Psoas muscle (tissue), 7 donors: ENCODE measurements at regions not wholly inside any gene's neighbourhood (a gene's known extent, or its start where the extent isn't known, plus 50 kb on each side); places are given as distances from the start of the nearest gene placed in this dataset.

Experiments
- ATAC-seq, 4 donors: fragments of 200-7000 bp; cut with Tn5 transposase; one replicate each; pipeline ENCODE4 v1.9.1; 2020; ENCODE audit warnings: moderate library complexity in 3 of 4, mild to moderate bottlenecking in 2 of 4
- DNase-seq, 2 donors: peaks; one replicate each; pipeline ENCODE4 v3.0.0-alpha.2; 2020
- H3K27ac ChIP-seq: fragments of 200-600 bp; one replicate; pipeline ENCODE4 v1.8.0; 2022
- H3K27me3 ChIP-seq, 3 donors: fragments of 200-600 bp in 1 of 3; one replicate each; pipeline versions ENCODE4 v1.6.1 to v1.8.0; 2013 to 2022; ENCODE audit warnings: low read length in 2 of 3, mild to moderate bottlenecking in 2 of 3, moderate library complexity in 1 of 3; ENCODE audit not compliant: insufficient read depth in 3 of 3
- H3K36me3 ChIP-seq, 2 donors: fragments of 200-600 bp in 1 of 2; one replicate each; pipeline versions ENCODE4 v1.6.1 to v1.8.0; 2013 to 2022; ENCODE audit warnings: low read depth in 1 of 2, mild to moderate bottlenecking in 1 of 2, moderate library complexity in 1 of 2; ENCODE audit not compliant: insufficient read depth in 1 of 2
- H3K4me1 ChIP-seq: fragments of 200-600 bp; one replicate; pipeline ENCODE4 v1.8.0; 2022
- H3K4me3 ChIP-seq: fragments of 200-600 bp; one replicate; pipeline ENCODE4 v1.8.0; 2022; ENCODE audit warnings: mild to moderate bottlenecking
- H3K9me3 ChIP-seq: fragments of 200-600 bp; one replicate; pipeline ENCODE4 v1.8.0; 2022
- WGBS, 3 donors: extraction: QIAGEN DNeasy Blood & Tissue Kit; methylation state at CpG; one replicate each; pipeline versions ENCODE4 v1.1.6 to v1.1.7; 2013; 5-methylcytosine and 5-hydroxymethylcytosine counted together
- intact Hi-C, 2 donors: fragments of 100-400 bp; cut with DNase I; formaldehyde crosslinking; loops; one replicate each; pipeline versions ENCODE4 v1.11.0 to v1.14.2; 2022
- TF ChIP-seq, protein P1 (sequence below): fragments of 200-600 bp; IDR thresholded peaks from one replicate; pipeline ENCODE4 v1.8.0; 2022; ENCODE audit warnings: antibody characterized with exemption
- donor health status: healthy with polysubstance abuse.
- donor health status: DM: no; HTN: no; CAD: no; lungs with moderate emphysema.
- donor health status: Bipolar disorder and iron deficiency.
- donor health status: healthy.
- donor health status: DM: yes; HTN: yes; CAD: no.
- donor health status: DM: no; HTN: no; CAD: no.
- donor health status: DM: yes; HTN: yes; CAD: no.

DNA sequence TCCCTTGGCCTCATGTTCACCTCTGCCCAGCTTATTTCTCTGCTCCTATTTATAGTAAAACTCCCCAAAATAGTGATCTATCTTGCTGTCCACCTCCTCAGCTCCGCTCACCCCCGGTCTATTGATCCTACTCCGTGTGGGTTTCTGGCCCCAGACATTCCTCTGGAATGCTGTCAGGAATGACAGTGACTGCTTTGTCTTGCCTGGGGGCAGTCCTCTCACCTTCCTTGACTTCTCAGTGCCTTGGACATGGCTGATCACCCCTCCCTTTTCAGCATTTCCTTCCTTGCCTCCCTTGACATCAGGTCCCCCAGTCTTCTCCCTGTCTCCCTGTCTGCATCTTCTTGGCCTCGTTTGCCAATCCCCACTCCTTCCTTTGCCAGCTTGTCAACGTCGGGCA is 108.1 kb upstream of the BACE2 start:
- intact Hi-C loops: no loop called here
- ATAC-seq: no peak
- H3K27ac ChIP-seq: no peak overlapping the region
- H3K4me1 ChIP-seq: no peaks in the 10 kb centered on the region
- TF ChIP-seq, protein P1, sequence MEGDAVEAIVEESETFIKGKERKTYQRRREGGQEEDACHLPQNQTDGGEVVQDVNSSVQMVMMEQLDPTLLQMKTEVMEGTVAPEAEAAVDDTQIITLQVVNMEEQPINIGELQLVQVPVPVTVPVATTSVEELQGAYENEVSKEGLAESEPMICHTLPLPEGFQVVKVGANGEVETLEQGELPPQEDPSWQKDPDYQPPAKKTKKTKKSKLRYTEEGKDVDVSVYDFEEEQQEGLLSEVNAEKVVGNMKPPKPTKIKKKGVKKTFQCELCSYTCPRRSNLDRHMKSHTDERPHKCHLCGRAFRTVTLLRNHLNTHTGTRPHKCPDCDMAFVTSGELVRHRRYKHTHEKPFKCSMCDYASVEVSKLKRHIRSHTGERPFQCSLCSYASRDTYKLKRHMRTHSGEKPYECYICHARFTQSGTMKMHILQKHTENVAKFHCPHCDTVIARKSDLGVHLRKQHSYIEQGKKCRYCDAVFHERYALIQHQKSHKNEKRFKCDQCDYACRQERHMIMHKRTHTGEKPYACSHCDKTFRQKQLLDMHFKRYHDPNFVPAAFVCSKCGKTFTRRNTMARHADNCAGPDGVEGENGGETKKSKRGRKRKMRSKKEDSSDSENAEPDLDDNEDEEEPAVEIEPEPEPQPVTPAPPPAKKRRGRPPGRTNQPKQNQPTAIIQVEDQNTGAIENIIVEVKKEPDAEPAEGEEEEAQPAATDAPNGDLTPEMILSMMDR: no peak
- H3K27me3 ChIP-seq: peaks cover 0 to 3% (median 0%) of the 10 kb centered on the region in 3 donors
- WGBS, 3 donors: 77 to 80% (median 79%) methylated on average over 6 of the region's 6 CpGs
- DNase-seq: no peak
- no peaks in the 10 kb centered on the region for H3K36me3 ChIP-seq
- no peak overlapping the region for H3K4me3 ChIP-seq
- H3K9me3 ChIP-seq: no peaks in the 10 kb centered on the region

DNA sequence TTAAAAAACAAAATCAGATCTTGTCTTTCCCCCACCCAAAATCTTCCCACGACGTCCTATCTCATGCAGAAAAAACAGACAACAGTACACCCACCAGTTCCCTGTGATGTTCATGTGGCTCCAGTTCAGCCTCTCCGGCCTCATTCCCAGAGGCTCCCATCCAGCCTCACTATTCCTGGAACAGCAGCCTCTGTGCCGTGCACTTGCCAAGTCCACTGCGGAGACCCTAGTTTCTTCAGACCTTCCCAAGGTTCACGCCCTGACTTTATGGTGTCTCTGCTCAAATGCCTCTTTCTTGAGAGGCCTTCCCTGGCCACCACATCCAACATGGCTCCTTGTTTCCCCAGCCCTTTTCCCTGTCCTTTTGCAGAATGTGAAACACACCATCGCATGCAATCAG is 106.3 kb upstream of the BACE2 start:
- Histone ChIP-seq H3K4me3 (no peak overlapping the region), H3K9me3 (no peaks in the 10 kb centered on the region), H3K36me3 (no peaks in the 10 kb centered on the region), H3K4me1 (no peaks in the 10 kb centered on the region), H3K27me3 (peaks cover 0 to 3% (median 0%) of the 10 kb centered on the region in 3 donors), H3K27ac (no peak overlapping the region)
- DNase-seq (no peak), ATAC-seq (no peak)
- intact Hi-C loops: no loop called here
- 83 to 92% (median 84%) methylated on average over 7 of the region's 7 CpGs for WGBS, 3 donors
- TF ChIP-seq, protein P1: no peak

DNA sequence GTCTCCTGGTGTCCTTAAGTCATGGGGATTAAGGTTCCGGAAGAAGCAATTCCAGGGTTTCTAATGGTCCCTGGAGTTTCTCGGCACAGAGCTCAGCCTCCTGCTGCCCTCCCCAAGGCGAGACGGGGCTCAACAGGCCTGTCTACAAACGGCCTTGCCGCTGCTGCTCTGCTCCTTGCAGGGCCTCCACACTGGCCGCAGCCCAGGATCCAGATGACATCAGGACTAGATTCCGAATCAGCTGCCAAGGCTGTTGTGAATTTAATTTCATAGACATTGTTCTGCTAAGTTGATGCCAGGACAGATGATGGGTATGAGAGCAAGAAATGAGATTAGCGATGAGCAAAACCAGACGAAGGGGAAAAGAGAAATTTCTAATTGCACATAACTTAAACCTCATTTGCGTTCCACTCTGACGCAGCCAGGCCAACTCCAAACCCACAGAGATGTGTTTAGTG is 103.6 kb upstream of the BACE2 start:
- DNase-seq (peak in 1 of 2 donors; percentile 35), ATAC-seq (no peak)
- Histone ChIP-seq H3K4me1 (no peaks in the 10 kb centered on the region), H3K9me3 (no peaks in the 10 kb centered on the region), H3K36me3 (no peaks in the 10 kb centered on the region), H3K4me3 (no peak overlapping the region), H3K27ac (no peak overlapping the region), H3K27me3 (peaks cover 0 to 18% (median 3%) of the 10 kb centered on the region in 3 donors)
- intact Hi-C loops: no loop called here
- TF ChIP-seq, protein P1: no peak
- WGBS, 3 donors: 23 to 36% (median 27%) methylated on average over 12 of the region's 12 CpGs

DNA sequence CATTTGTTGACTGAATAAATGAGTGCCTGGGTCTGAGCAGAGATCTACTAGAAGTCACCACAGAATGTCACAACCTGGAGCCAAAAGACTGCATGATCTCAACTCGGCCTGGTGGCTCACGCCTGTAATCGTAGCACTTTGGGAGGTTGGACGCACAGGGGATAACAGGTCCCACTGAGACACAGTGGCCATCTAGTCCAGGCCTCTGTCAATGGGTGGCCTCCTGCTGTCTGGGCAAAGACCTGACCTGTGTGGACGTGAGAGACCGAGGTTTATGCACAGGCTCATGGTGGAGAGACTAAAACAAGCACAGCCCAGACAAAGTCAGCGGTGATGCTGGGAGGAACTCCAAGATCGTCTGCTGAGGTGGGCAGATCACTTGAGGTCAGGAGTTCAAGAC is 103.0 kb upstream of the BACE2 start:
- TF ChIP-seq, protein P1: no peak
- 53 to 70% (median 58%) methylated on average over 8 of the region's 8 CpGs for WGBS, 3 donors
- no peak overlapping the region for H3K27ac ChIP-seq
- H3K27me3 ChIP-seq: peaks cover 0 to 24% (median 3%) of the 10 kb centered on the region in 3 donors
- DNase-seq (no peak), ATAC-seq (no peak)
- no peaks in the 10 kb centered on the region for H3K4me1 ChIP-seq
- no peaks in the 10 kb centered on the region for H3K36me3 ChIP-seq
- H3K4me3 ChIP-seq: no peak overlapping the region
- H3K9me3 ChIP-seq: no peaks in the 10 kb centered on the region
- intact Hi-C loops: loop anchor here (5.0 kb wide), 1 partner anchor 923 kb away; no protein-coding TSS in a partner anchor

DNA sequence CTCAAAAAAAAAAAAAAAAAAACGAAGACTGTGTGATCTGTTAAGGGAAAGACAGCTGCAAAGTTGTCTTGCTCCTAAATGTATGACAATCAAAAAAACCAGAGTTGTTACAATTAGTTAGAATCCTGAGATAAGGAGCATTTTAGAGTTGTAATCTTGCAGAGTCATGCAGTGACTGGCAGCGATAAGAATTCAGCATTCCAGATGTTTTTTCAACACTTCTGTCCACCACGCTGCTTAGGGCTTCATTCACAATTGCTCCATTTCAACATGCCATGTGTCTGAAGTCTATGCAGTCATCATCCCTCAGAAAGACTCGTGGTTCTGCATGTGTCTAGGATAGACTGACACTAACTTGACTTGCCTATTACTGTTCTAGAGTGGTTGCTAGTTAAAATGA is 102.4 kb upstream of the BACE2 start:
- ATAC-seq (no peak), DNase-seq (no peak)
- peaks cover 0 to 24% (median 2%) of the 10 kb centered on the region in 3 donors for H3K27me3 ChIP-seq
- no peak overlapping the region for H3K27ac ChIP-seq
- TF ChIP-seq, protein P1: no peak
- intact Hi-C loops: loop anchor here (5.0 kb wide), 1 partner anchor 923 kb away; no protein-coding TSS in a partner anchor
- H3K36me3 ChIP-seq: no peaks in the 10 kb centered on the region
- H3K9me3 ChIP-seq: no peaks in the 10 kb centered on the region
- 25 to 41% (median 31%) methylated on average over 4 of the region's 4 CpGs for WGBS, 3 donors
- no peak overlapping the region for H3K4me3 ChIP-seq
- H3K4me1 ChIP-seq: no peaks in the 10 kb centered on the region
